Astrocyte (in vitro differentiated cells and primary cell): ENCODE measurements at regions not wholly inside any gene's neighbourhood (a gene's known extent, or its start where the extent isn't known, plus 50 kb on each side); places are given as distances from the start of the nearest gene placed in this dataset.

Experiments
- DNase-seq: peaks from one replicate; pipeline ENCODE4 v3.0.0-alpha.2; 2010; ENCODE audit warnings: low read depth
- FAIRE-seq: peaks from 2 replicates; lab custom pipeline; 2011; peaks lifted over from hg19 to GRCh38; lab: Jason Lieb, UNC
- H2AFZ ChIP-seq: 2 replicates; pipeline ENCODE4 v1.6.0; 2012; ENCODE audit warnings: low read depth, low read length, inconsistent platforms
- H3K27ac ChIP-seq: 2 replicates; pipeline ENCODE4 v1.5.1; 2011; ENCODE audit warnings: low read depth, low read length, inconsistent platforms
- H3K27me3 ChIP-seq: 2 replicates; pipeline ENCODE4 v1.6.0; 2011; ENCODE audit warnings: low read length, inconsistent platforms; ENCODE audit not compliant: insufficient read depth
- H3K36me3 ChIP-seq: 2 replicates; pipeline ENCODE4 v1.5.1; 2011; ENCODE audit warnings: low read length, inconsistent platforms; ENCODE audit not compliant: insufficient read depth
- H3K4me1 ChIP-seq: 2 replicates; pipeline ENCODE4 v1.5.1; 2011; ENCODE audit warnings: low read length, inconsistent platforms; ENCODE audit not compliant: insufficient read depth
- H3K4me2 ChIP-seq: 2 replicates; pipeline ENCODE4 v1.6.0; 2012; ENCODE audit warnings: low read length, inconsistent platforms
- H3K4me3 ChIP-seq: 2 replicates; pipeline ENCODE4 v1.5.1; 2011; ENCODE audit warnings: low read depth, mild to moderate bottlenecking, low read length, inconsistent platforms; ENCODE audit not compliant: insufficient read depth
- H3K79me2 ChIP-seq: 2 replicates; pipeline ENCODE4 v1.6.0; 2012; ENCODE audit warnings: mild to moderate bottlenecking, low read length, inconsistent platforms; ENCODE audit not compliant: insufficient read depth
- H3K9ac ChIP-seq: 2 replicates; pipeline ENCODE4 v1.6.0; 2012; ENCODE audit warnings: mild to moderate bottlenecking, low read length, inconsistent platforms
- H3K9me3 ChIP-seq: 2 replicates; pipeline ENCODE4 v1.5.1; 2012; ENCODE audit warnings: low read depth, mild to moderate bottlenecking, low read length, inconsistent platforms; ENCODE audit not compliant: insufficient read depth
- H4K20me1 ChIP-seq: 2 replicates; pipeline ENCODE4 v1.6.0; 2012; ENCODE audit warnings: low read length, inconsistent platforms; ENCODE audit not compliant: insufficient read depth
- H3K27ac Mint-ChIP-seq: one replicate; pipeline ENCODE4 v1.8.0; 2021; ENCODE audit warnings: mild to moderate bottlenecking, mixed read lengths; ENCODE audit not compliant: unreplicated experiment
- H3K27me3 Mint-ChIP-seq: one replicate; pipeline ENCODE4 v1.8.0; 2021; ENCODE audit warnings: low read depth, mixed read lengths; ENCODE audit not compliant: unreplicated experiment
- H3K36me3 Mint-ChIP-seq: one replicate; pipeline ENCODE4 v1.8.0; 2021; ENCODE audit warnings: low read depth, mixed read lengths; ENCODE audit not compliant: unreplicated experiment
- H3K4me1 Mint-ChIP-seq: one replicate; pipeline ENCODE4 v1.8.0; 2021; ENCODE audit warnings: low read depth, mixed read lengths; ENCODE audit not compliant: unreplicated experiment
- H3K4me3 Mint-ChIP-seq: one replicate; pipeline ENCODE4 v1.8.0; 2021; ENCODE audit warnings: mild to moderate bottlenecking, moderate library complexity, mixed read lengths; ENCODE audit not compliant: unreplicated experiment
- H3K9me3 Mint-ChIP-seq: one replicate; pipeline ENCODE4 v1.8.0; 2021; ENCODE audit warnings: mild to moderate bottlenecking, mixed read lengths; ENCODE audit not compliant: unreplicated experiment
- CTCF ChIP-seq: IDR thresholded peaks from 2 replicates; pipeline ENCODE4 v1.5.1; 2011; ENCODE audit warnings: low read depth, mild to moderate bottlenecking, inconsistent platforms, low read length, moderate library complexity; ENCODE audit not compliant: insufficient read depth
- EZH2 ChIP-seq: IDR thresholded peaks from 2 replicates; pipeline ENCODE4 v1.6.1; 2012; ENCODE audit warnings: mild to moderate bottlenecking, low read length, inconsistent platforms; ENCODE audit not compliant: insufficient read depth

GRCh38 chr15:69593488-69593887 lies 140.9 kb downstream of the RPLP1 start:
- peaks cover 2% of the 10 kb centered on the region for H3K36me3 Mint-ChIP-seq
- peaks cover 19% of the 10 kb centered on the region for H3K27me3 ChIP-seq

DNA sequence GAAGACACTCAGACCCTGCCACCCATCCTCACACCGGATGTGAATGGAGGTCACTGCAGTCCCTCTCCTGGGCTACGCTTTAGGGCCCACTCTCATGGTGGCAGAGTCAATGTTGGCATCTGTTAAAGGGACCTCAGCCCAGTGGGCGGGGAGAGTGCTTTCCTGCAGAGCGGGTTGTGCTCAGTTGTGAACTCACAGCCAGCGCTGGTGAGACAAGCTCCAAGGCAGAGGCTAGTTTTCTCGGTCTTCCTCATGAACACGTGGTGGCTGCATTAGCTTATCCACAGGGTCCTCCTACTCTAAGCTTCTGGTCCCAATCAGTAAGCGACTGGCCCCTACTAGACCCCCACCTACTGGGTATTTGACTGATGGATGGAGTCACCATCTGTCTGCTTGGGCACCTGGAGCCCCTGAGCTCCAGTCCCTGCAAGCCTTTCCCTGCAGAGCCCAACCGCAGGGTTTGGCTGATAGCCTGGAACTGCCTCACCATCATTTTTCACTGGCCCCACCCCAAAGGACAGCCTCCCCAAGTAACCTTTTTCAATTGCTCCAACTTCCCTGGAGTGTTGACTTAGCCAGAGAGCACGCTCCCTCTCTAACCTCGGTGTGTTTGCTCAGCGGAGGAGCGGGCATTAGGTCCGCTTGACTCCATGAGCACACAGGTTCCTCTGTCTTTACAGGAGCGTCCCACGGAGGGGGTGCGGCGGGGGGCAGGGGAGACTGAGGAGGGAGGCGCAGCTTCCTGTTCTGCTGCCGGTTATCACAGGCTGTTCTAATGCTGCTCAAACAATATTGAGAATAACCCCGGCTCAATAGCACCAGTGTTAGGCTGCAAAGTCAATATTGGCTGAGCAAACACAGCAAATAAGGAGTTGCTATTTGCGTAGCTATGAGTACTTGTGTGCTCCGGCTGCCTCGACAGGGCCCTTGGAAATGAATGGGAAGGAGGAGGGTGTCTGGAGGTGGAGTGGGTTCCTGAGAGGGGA lies 141.7 kb downstream of the RPLP1 start:
- Histone ChIP-seq H2AFZ (no peak overlapping the region), H3K9ac (no peak overlapping the region), H3K79me2 (no peaks in the 10 kb centered on the region), H3K36me3 (no peaks in the 10 kb centered on the region), H3K4me2 (peak overlapping the region; percentile 76), H3K27me3 (peaks cover 22% of the 10 kb centered on the region), H3K27ac (no peak overlapping the region), H3K4me3 (no peak overlapping the region), H4K20me1 (no peaks in the 10 kb centered on the region), H3K9me3 (no peaks in the 10 kb centered on the region), H3K4me1 (peaks cover 16% of the 10 kb centered on the region)
- Mint-ChIP-seq H3K36me3 (peaks cover 2% of the 10 kb centered on the region), H3K27ac (no peak overlapping the region), H3K27me3 (peaks cover 60% of the 10 kb centered on the region), H3K9me3 (peaks cover 9% of the 10 kb centered on the region), H3K4me3 (no peak overlapping the region), H3K4me1 (peaks cover 11% of the 10 kb centered on the region)
- no peak for FAIRE-seq
- peak; percentile 93 for DNase-seq
- TF ChIP-seq CTCF (no peak), EZH2 (no peak)

More at GRCh38 chr15:69593488-69593887, 140.9 kb downstream of the RPLP1 start:
- FAIRE-seq (no peak), DNase-seq (no peak)
- Mint-ChIP-seq H3K4me3 (no peak overlapping the region), H3K27me3 (peaks cover 53% of the 10 kb centered on the region), H3K27ac (no peak overlapping the region), H3K9me3 (peaks cover 10% of the 10 kb centered on the region), H3K4me1 (peaks cover 11% of the 10 kb centered on the region)
- H3K9me3 ChIP-seq = no peaks in the 10 kb centered on the region
- no peak for TF ChIP-seq CTCF
- no peak for TF ChIP-seq EZH2
- no peaks in the 10 kb centered on the region for H3K36me3 ChIP-seq
- H3K27ac ChIP-seq = no peak overlapping the region
- H2AFZ ChIP-seq = no peak overlapping the region
- no peak overlapping the region for H3K4me3 ChIP-seq
- no peak overlapping the region for H3K4me2 ChIP-seq
- no peak overlapping the region for H3K9ac ChIP-seq
- no peaks in the 10 kb centered on the region for H4K20me1 ChIP-seq
- no peaks in the 10 kb centered on the region for H3K79me2 ChIP-seq
- peaks cover 16% of the 10 kb centered on the region for H3K4me1 ChIP-seq
